ENCODE measurements at regions not wholly inside any gene's neighbourhood (a gene's known extent, or its start where the extent isn't known, plus 50 kb on each side); places are given as distances from the start of the nearest gene placed in this dataset.

GRCh38 chr6:139777202-139777970, 402.9 kb upstream of the CITED2 start:
- TF ChIP-seq CTCF (conservative IDR thresholded peaks at IDR 0.05; ENCODE audit: low read depth, low read length), result no peak
- no peak overlapping the region for H3K4me3 ChIP-seq (ENCODE audit: low read length)
- DNase-seq (ENCODE audit: low read depth), result no peak

GRCh38 chr6:139776041-139776440, 401.6 kb upstream of the CITED2 start:
- DNase-seq (ENCODE audit: low read depth), result no peak
- no peak for TF ChIP-seq CTCF (conservative IDR thresholded peaks at IDR 0.05; ENCODE audit: low read depth, low read length)
- no peak overlapping the region for H3K4me3 ChIP-seq (ENCODE audit: low read length)

GRCh38 chr6:139768196-139768595, 393.7 kb upstream of the CITED2 start:
- no peak for TF ChIP-seq CTCF (conservative IDR thresholded peaks at IDR 0.05; ENCODE audit: low read depth, low read length)
- no peak for DNase-seq (ENCODE audit: low read depth)
- H3K4me3 ChIP-seq (ENCODE audit: low read length), result no peak overlapping the region

GRCh38 chr6:139766796-139767195, 392.3 kb upstream of the CITED2 start:
- no peak overlapping the region for H3K4me3 ChIP-seq (ENCODE audit: low read length)
- TF ChIP-seq CTCF (conservative IDR thresholded peaks at IDR 0.05; ENCODE audit: low read depth, low read length), result no peak
- DNase-seq (ENCODE audit: low read depth), result no peak

- no peak overlapping the region for H3K4me3 ChIP-seq (ENCODE audit: low read length)
- DNase-seq (ENCODE audit: low read depth), result no peak
- no peak for TF ChIP-seq CTCF (conservative IDR thresholded peaks at IDR 0.05; ENCODE audit: low read depth, low read length)
Observed at GRCh38 chr6:139765825-139766285, 391.4 kb upstream of the CITED2 start.

- TF ChIP-seq CTCF (conservative IDR thresholded peaks at IDR 0.05; ENCODE audit: low read depth, low read length), result no peak
- peak; percentile 56 for DNase-seq (ENCODE audit: low read depth)
Observed at GRCh38 chr6:139764498-139764986, 390.1 kb upstream of the CITED2 start.

More at GRCh38 chr6:139764498-139764986, 390.1 kb upstream of the CITED2 start:
- no peak overlapping the region for H3K4me3 ChIP-seq (ENCODE audit: low read length)
